NOMO-1 (cell line): ENCODE measurements at regions not wholly inside any gene's neighbourhood (a gene's known extent, or its start where the extent isn't known, plus 50 kb on each side); places are given as distances from the start of the nearest gene placed in this dataset.
A peak's percentile ranks its signal among the peaks of the same experiment; 100 is the strongest.

Source experiments
- DNase-seq, 2 experiments: peaks; one replicate each; lab custom pipeline; 2025; ENCODE audit not compliant: unreplicated experiment in 2 of 2; lab: John Stamatoyannopoulos, UW

- DNase-seq, result no peak
Observed at GRCh38 chr7:88358881-88359280, 52.2 kb upstream of the STEAP4 start.

- DNase-seq, result no peak
Observed at GRCh38 chr7:88358526-88358838, 51.8 kb upstream of the STEAP4 start.

- DNase-seq, result peak; percentile 34 to 81
Observed at GRCh38 chr7:88357781-88358525, 51.3 kb upstream of the STEAP4 start.

GRCh38 chr7:88357294-88357693 is 50.6 kb upstream of the STEAP4 start:
- peak; percentile 65 to 66 for DNase-seq
